Fibroblast of lung (primary cell): ENCODE measurements at regions not wholly inside any gene's neighbourhood (a gene's known extent, or its start where the extent isn't known, plus 50 kb on each side); places are given as distances from the start of the nearest gene placed in this dataset.

Source experiments
- DNase-seq, 2 donors: peaks; one replicate each; pipeline versions ENCODE4 v3.0.0 to v3.0.0-alpha.2; 2010; ENCODE audit warnings: low read depth in 2 of 2
- H2AFZ ChIP-seq: 2 replicates; pipeline ENCODE4 v1.5.1; 2012; ENCODE audit warnings: low read length, control low read depth, inconsistent platforms
- H3K27ac ChIP-seq: 2 replicates; pipeline ENCODE4 v1.5.1; 2011; ENCODE audit warnings: low read length, control low read depth; ENCODE audit not compliant: insufficient read depth
- H3K27me3 ChIP-seq: 2 replicates; pipeline ENCODE4 v1.5.1; 2011; ENCODE audit warnings: mild to moderate bottlenecking, low read length; ENCODE audit not compliant: control insufficient read depth, insufficient read depth
- H3K36me3 ChIP-seq: 2 replicates; pipeline ENCODE4 v1.5.1; 2011; ENCODE audit warnings: low read length; ENCODE audit not compliant: control insufficient read depth, insufficient read depth
- H3K4me1 ChIP-seq: 2 replicates; pipeline ENCODE4 v1.5.1; 2011; ENCODE audit warnings: low read length; ENCODE audit not compliant: control insufficient read depth, insufficient read depth; ENCODE audit errors: extremely low read depth
- H3K4me2 ChIP-seq: 2 replicates; pipeline ENCODE4 v1.5.1; 2011; ENCODE audit warnings: low read length, control low read depth; ENCODE audit not compliant: insufficient read depth; ENCODE audit errors: extremely low read depth
- H3K4me3 ChIP-seq, 4 experiments: fragments of 200-600 bp in 1 of 4; sonication (generic) in 1 of 4; replicated peaks in 1 of 4; 2 replicates each; pipeline ENCODE4 v1.5.1; 2011 to 2016; ENCODE audit warnings: low read length in 4 of 4, low read depth in 3 of 4, mild to moderate bottlenecking in 3 of 4, control low read depth in 2 of 4, inconsistent platforms in 1 of 4, mixed read lengths in 1 of 4; ENCODE audit not compliant: insufficient read depth in 1 of 4; ENCODE audit errors: control extremely low read depth in 1 of 4
- H3K79me2 ChIP-seq: 2 replicates; pipeline ENCODE4 v1.5.1; 2012; ENCODE audit warnings: mild to moderate bottlenecking, low read length, inconsistent platforms; ENCODE audit not compliant: control insufficient read depth, insufficient read depth
- H3K9ac ChIP-seq: 2 replicates; pipeline ENCODE4 v1.5.1; 2011; ENCODE audit warnings: mild to moderate bottlenecking, low read length, control low read depth; ENCODE audit not compliant: insufficient read depth
- H3K9me3 ChIP-seq: 2 replicates; pipeline ENCODE4 v1.5.1; 2012; ENCODE audit warnings: low read depth, low read length; ENCODE audit not compliant: control insufficient read depth, insufficient read depth
- H4K20me1 ChIP-seq: 2 replicates; pipeline ENCODE4 v1.5.1; 2011; ENCODE audit warnings: low read length; ENCODE audit not compliant: control insufficient read depth, insufficient read depth; ENCODE audit errors: extremely low read depth
- CTCF ChIP-seq, 2 donors: IDR thresholded peaks in 1 of 2; conservative IDR thresholded peaks in 1 of 2; 1 replicate in 1 of 2; 2 replicates in 1 of 2; pipeline ENCODE4 v1.5.1; 2011 to 2012; ENCODE audit warnings: low read length in 2 of 2, control low read depth in 1 of 2, inconsistent platforms in 1 of 2, low read depth in 1 of 2, mild to moderate bottlenecking in 1 of 2
- EZH2 ChIP-seq: IDR thresholded peaks from 2 replicates; pipeline ENCODE4 v1.5.1; 2012; ENCODE audit warnings: low read length, control low read depth, mild to moderate bottlenecking; ENCODE audit errors: missing control alignments

- no peak overlapping the region for H3K4me2 ChIP-seq
- H3K4me1 ChIP-seq = no peaks in the 10 kb centered on the region
- no peak for DNase-seq
- H3K27ac ChIP-seq = no peak overlapping the region
- H3K79me2 ChIP-seq = no peaks in the 10 kb centered on the region
- no peak overlapping the region for H3K4me3 ChIP-seq
- H4K20me1 ChIP-seq = no peaks in the 10 kb centered on the region
- H3K36me3 ChIP-seq = no peaks in the 10 kb centered on the region
- H3K27me3 ChIP-seq = peaks cover 2% of the 10 kb centered on the region
- no peak overlapping the region for H2AFZ ChIP-seq
- H3K9me3 ChIP-seq = no peaks in the 10 kb centered on the region
- no peak overlapping the region for H3K9ac ChIP-seq
- TF ChIP-seq EZH2 (no peak), CTCF (conservative IDR thresholded peaks at IDR 0.05 in 1 of 2, IDR thresholded peaks at IDR 0.05 in 1 of 2; ENCODE audit: low read depth in 1 of 2, low read length in 2 of 2) (no peak)
These were observed 168.0 kb upstream of the ARID2 start for GRCh38 chr12:45561488-45561887.

- H3K79me2 ChIP-seq = no peaks in the 10 kb centered on the region
- H3K4me1 ChIP-seq = no peaks in the 10 kb centered on the region
- H2AFZ ChIP-seq = no peak overlapping the region
- H3K27me3 ChIP-seq = no peaks in the 10 kb centered on the region
- no peak overlapping the region for H3K9ac ChIP-seq
- no peaks in the 10 kb centered on the region for H3K9me3 ChIP-seq
- no peak overlapping the region for H3K4me3 ChIP-seq
- no peak for DNase-seq
- TF ChIP-seq CTCF (conservative IDR thresholded peaks at IDR 0.05 in 1 of 2, IDR thresholded peaks at IDR 0.05 in 1 of 2; ENCODE audit: low read depth in 1 of 2, low read length in 2 of 2) (no peak), EZH2 (no peak)
- no peaks in the 10 kb centered on the region for H3K36me3 ChIP-seq
- no peak overlapping the region for H3K4me2 ChIP-seq
- no peaks in the 10 kb centered on the region for H4K20me1 ChIP-seq
- no peak overlapping the region for H3K27ac ChIP-seq
These were observed 163.9 kb upstream of the ARID2 start for GRCh38 chr12:45565590-45565989.

GRCh38 chr12:45566257-45566656, 163.2 kb upstream of the ARID2 start:
- Histone ChIP-seq H3K4me1 (no peaks in the 10 kb centered on the region), H3K36me3 (no peaks in the 10 kb centered on the region), H3K9me3 (no peaks in the 10 kb centered on the region), H3K27me3 (no peaks in the 10 kb centered on the region), H4K20me1 (no peaks in the 10 kb centered on the region), H3K9ac (no peak overlapping the region), H3K4me2 (no peak overlapping the region), H3K27ac (no peak overlapping the region), H3K79me2 (no peaks in the 10 kb centered on the region), H2AFZ (no peak overlapping the region), H3K4me3 (no peak overlapping the region)
- no peak for TF ChIP-seq CTCF (conservative IDR thresholded peaks at IDR 0.05 in 1 of 2, IDR thresholded peaks at IDR 0.05 in 1 of 2; ENCODE audit: low read depth in 1 of 2, low read length in 2 of 2)
- TF ChIP-seq EZH2 = no peak
- no peak for DNase-seq
